Mucosa of descending colon (tissue), 3 donors: ENCODE measurements at regions not wholly inside any gene's neighbourhood (a gene's known extent, or its start where the extent isn't known, plus 50 kb on each side); places are given as distances from the start of the nearest gene placed in this dataset.

ENCODE experiments used
- ATAC-seq: fragments of 200-7000 bp; cut with Tn5 transposase; one replicate; pipeline ENCODE4 v1.9.1; 2020; ENCODE audit warnings: mild to moderate bottlenecking, moderate library complexity
- DNase-seq, 3 donors: peaks; one replicate each; pipeline ENCODE4 v3.0.0-alpha.2; 2020
- H3K36me3 ChIP-seq: fragments of 200-600 bp; one replicate; pipeline ENCODE4 v1.8.0; 2021; ENCODE audit warnings: low read depth, mild to moderate bottlenecking
- H3K4me1 ChIP-seq: fragments of 200-600 bp; one replicate; pipeline ENCODE4 v1.8.0; 2021; ENCODE audit warnings: low read depth, mild to moderate bottlenecking
- H3K4me3 ChIP-seq: fragments of 200-600 bp; one replicate; pipeline ENCODE4 v1.8.0; 2021; ENCODE audit warnings: mild to moderate bottlenecking
- H3K9me3 ChIP-seq: fragments of 200-600 bp; one replicate; pipeline ENCODE4 v1.8.0; 2021; ENCODE audit warnings: mild to moderate bottlenecking
- CTCF ChIP-seq: fragments of 200-600 bp; IDR thresholded peaks from one replicate; pipeline ENCODE4 v1.8.0; 2022; ENCODE audit warnings: antibody characterized with exemption, mild to moderate bottlenecking
- intact Hi-C, 2 donors: fragments of 100-400 bp; cut with DNase I in 1 of 2; cut with micrococcal nuclease in 1 of 2; formaldehyde crosslinking; loops; one replicate each; pipeline versions ENCODE4 v1.11.0 to v1.11.1; 2022; cut with DNase I, micrococcal nuclease
- donor health status: DM: no; HTN: no; CAD: no; lungs with moderate emphysema.
- donor health status: DM: no; HTN: no; CAD: no.
- donor health status: DM: no; HTN: yes; CAD: no.

DNA sequence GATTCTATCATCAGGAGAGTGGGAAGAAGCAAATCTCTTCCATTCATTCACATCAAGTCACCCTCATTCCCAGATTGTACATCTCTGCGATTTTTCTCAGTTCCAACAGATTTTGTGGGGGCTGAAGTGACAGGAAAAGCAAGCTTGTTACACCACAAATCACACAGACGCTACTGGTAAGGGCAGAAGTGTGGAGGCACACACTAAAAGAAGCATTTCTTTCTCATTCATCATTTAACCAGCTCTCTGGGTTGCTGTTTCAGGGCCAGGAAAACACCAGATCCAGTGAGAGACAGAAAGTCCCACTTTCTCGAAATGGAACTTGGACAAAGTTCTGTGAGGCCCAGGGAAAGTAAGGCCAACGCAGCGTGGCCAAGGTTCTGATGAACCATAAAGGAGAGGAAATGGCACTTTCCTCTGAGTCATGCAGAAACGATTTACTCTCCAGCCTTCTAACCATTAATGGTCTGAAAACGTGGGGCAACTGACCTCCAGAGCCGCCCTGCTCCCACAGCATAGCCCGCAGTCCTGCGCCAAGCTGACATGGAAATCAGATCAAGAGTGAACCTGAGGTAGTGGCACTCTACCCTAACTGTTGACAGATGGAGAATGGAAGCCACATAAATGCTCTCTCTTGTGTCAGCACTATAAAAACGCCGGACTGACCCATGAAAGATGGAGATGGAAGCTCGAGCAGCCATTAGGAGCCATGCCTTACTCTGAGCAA, 191.0 kb downstream of the C1D start:
- intact Hi-C loops: no loop called here
- ATAC-seq: no peak

GRCh38 chr2:67872481-67872880, 190.3 kb downstream of the C1D start:
- H3K36me3 ChIP-seq: no peaks in the 10 kb centered on the region
- H3K4me3 ChIP-seq: no peak overlapping the region
- DNase-seq (no peak), ATAC-seq (no peak)
- no peaks in the 10 kb centered on the region for H3K4me1 ChIP-seq
- no peak for TF ChIP-seq CTCF
- intact Hi-C loops: no loop called here
- no peaks in the 10 kb centered on the region for H3K9me3 ChIP-seq

More for the DNA sequence above, 191.0 kb downstream of the C1D start:
- Histone ChIP-seq H3K36me3 (no peaks in the 10 kb centered on the region), H3K4me3 (no peak overlapping the region), H3K4me1 (no peaks in the 10 kb centered on the region), H3K9me3 (no peaks in the 10 kb centered on the region)
- DNase-seq: no peak
- TF ChIP-seq CTCF: no peak

GRCh38 chr2:67873916-67874315, 188.9 kb downstream of the C1D start:
- no peaks in the 10 kb centered on the region for H3K9me3 ChIP-seq
- H3K36me3 ChIP-seq: no peaks in the 10 kb centered on the region
- no peak for ATAC-seq
- no peaks in the 10 kb centered on the region for H3K4me1 ChIP-seq
- H3K4me3 ChIP-seq: no peak overlapping the region
- intact Hi-C loops: no loop called here
- DNase-seq: no peak
- TF ChIP-seq CTCF: no peak

- intact Hi-C loops: no loop called here
- Histone ChIP-seq H3K4me1 (no peaks in the 10 kb centered on the region), H3K36me3 (no peaks in the 10 kb centered on the region), H3K4me3 (no peak overlapping the region), H3K9me3 (no peaks in the 10 kb centered on the region)
- no peak for TF ChIP-seq CTCF
- DNase-seq: no peak
- ATAC-seq: no peak
Observed at GRCh38 chr2:67876176-67876575, 186.6 kb downstream of the C1D start.

GRCh38 chr2:67877301-67877700, 185.5 kb downstream of the C1D start:
- DNase-seq (no peak), ATAC-seq (no peak)
- no peaks in the 10 kb centered on the region for H3K4me1 ChIP-seq
- TF ChIP-seq CTCF: no peak
- H3K9me3 ChIP-seq: no peaks in the 10 kb centered on the region
- no peak overlapping the region for H3K4me3 ChIP-seq
- no peaks in the 10 kb centered on the region for H3K36me3 ChIP-seq
- intact Hi-C loops: no loop called here

DNA sequence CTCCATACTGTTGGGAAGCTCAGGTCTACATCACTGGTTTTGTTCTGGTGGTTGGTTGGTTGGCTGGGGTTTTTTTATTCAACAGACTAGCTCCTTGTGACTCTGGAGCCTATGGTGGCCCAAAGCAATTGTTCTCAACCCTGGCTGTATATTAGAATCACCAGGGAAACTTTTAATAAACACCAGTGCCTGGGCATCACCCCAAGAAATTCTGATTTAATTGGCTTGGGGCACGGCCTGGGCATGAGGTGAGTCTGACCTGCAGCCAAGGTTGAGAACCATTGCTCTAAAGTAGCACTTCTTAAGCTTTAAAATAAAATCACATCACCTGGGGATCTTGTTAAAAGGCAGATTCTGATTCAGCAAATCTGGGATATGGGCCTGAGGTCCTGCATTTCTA, 184.1 kb downstream of the C1D start:
- intact Hi-C loops: no loop called here
- Histone ChIP-seq H3K36me3 (no peaks in the 10 kb centered on the region), H3K9me3 (no peaks in the 10 kb centered on the region), H3K4me3 (no peak overlapping the region), H3K4me1 (no peaks in the 10 kb centered on the region)
- DNase-seq (no peak), ATAC-seq (no peak)
- TF ChIP-seq CTCF: no peak
